GM18951 (cell line): ENCODE measurements at regions not wholly inside any gene's neighbourhood (a gene's known extent, or its start where the extent isn't known, plus 50 kb on each side); places are given as distances from the start of the nearest gene placed in this dataset.
"Not testable (repeated sequence)": the region's sequence is repeated elsewhere in the genome, so short reads cannot be mapped to it uniquely, and the experiment has no call there.

Source experiments
- POLR2A ChIP-seq: IDR thresholded peaks from 4 replicates; pipeline ENCODE4 v1.6.1; 2011; ENCODE audit warnings: mild to moderate bottlenecking; ENCODE audit not compliant: insufficient read length, insufficient read depth; ENCODE audit errors: extremely low read depth
- in situ Hi-C: fragments of 300-500 bp; cut with MboI; formaldehyde crosslinking; loops from one replicate; pipeline ENCODE4 v1.12.0; 2022; ENCODE audit warnings: low sequenced_read_pairs, mixed read lengths, inconsistent platforms; ENCODE audit not compliant: unreplicated experiment

GRCh38 chr10:2772816-2773631 is 294.3 kb upstream of the PFKP start:
- in situ Hi-C loops, result no loop called here
- TF ChIP-seq POLR2A, result no peak

- in situ Hi-C loops, result no loop called here
- no peak for TF ChIP-seq POLR2A
Observed at GRCh38 chr10:2772135-2772534, 295.2 kb upstream of the PFKP start.

- in situ Hi-C loops, result not testable (repeated sequence)
Observed at GRCh38 chr10:2767293-2767692, 300.1 kb upstream of the PFKP start.

- TF ChIP-seq POLR2A, result no peak
Observed at GRCh38 chr10:2761971-2762370, 305.4 kb upstream of the PFKP start.

GRCh38 chr10:2761311-2761710 is 306.0 kb upstream of the PFKP start:
- in situ Hi-C loops, result no loop called here
- no peak for TF ChIP-seq POLR2A

More at GRCh38 chr10:2761971-2762370, 305.4 kb upstream of the PFKP start:
- in situ Hi-C loops, result no loop called here

- in situ Hi-C loops, result no loop called here
- TF ChIP-seq POLR2A, result no peak
Observed at GRCh38 chr10:2760736-2761135, 306.6 kb upstream of the PFKP start.

- in situ Hi-C loops, result no loop called here
Observed at GRCh38 chr10:2759233-2759632, 308.1 kb upstream of the PFKP start.

GRCh38 chr10:2754943-2755342 is 312.4 kb upstream of the PFKP start:
- no peak for TF ChIP-seq POLR2A

More at GRCh38 chr10:2759233-2759632, 308.1 kb upstream of the PFKP start:
- no peak for TF ChIP-seq POLR2A

GRCh38 chr10:2748287-2748686 is 319.1 kb upstream of the PFKP start:
- in situ Hi-C loops, result no loop called here
- TF ChIP-seq POLR2A, result no peak

More at GRCh38 chr10:2754943-2755342, 312.4 kb upstream of the PFKP start:
- in situ Hi-C loops, result no loop called here

GRCh38 chr10:2746638-2747037 is 320.7 kb upstream of the PFKP start:
- TF ChIP-seq POLR2A, result no peak
- in situ Hi-C loops, result no loop called here

- TF ChIP-seq POLR2A, result no peak
- in situ Hi-C loops, result no loop called here
Observed at GRCh38 chr10:2745666-2746065, 321.7 kb upstream of the PFKP start.

- in situ Hi-C loops, result no loop called here
- no peak for TF ChIP-seq POLR2A
Observed at GRCh38 chr10:2744547-2745200, 322.7 kb upstream of the PFKP start.

GRCh38 chr10:2734603-2735002 is 332.7 kb upstream of the PFKP start:
- TF ChIP-seq POLR2A, result no peak
- in situ Hi-C loops, result no loop called here
